Activated CD4-positive, alpha-beta memory T cell treated with anti-CD3 and anti-CD28 coated beads for 36 hours (primary cell): ENCODE measurements at regions not wholly inside any gene's neighbourhood (a gene's known extent, or its start where the extent isn't known, plus 50 kb on each side); places are given as distances from the start of the nearest gene placed in this dataset.
"Not testable (repeated sequence)": the region's sequence is repeated elsewhere in the genome, so short reads cannot be mapped to it uniquely, and the experiment has no call there.

Experiments used
- CTCF ChIA-PET: fragments of 350-600 bp; sonication (Branson Sonifier 250); formaldehyde crosslinking; loops from one replicate; lab custom pipeline; 2021; ENCODE audit warnings: antibody characterized with exemption, inconsistent platforms; lab: Charles Lee
- POLR2A ChIA-PET: fragments of 350-600 bp; sonication (Branson Sonifier 250); formaldehyde crosslinking; loops from one replicate; lab custom pipeline; 2021; ENCODE audit warnings: antibody characterized with exemption; lab: Charles Lee
- DNase-seq: peaks from one replicate; pipeline ENCODE4 v3.0.0-alpha.2; 2020
- H3K27ac Mint-ChIP-seq: one replicate; pipeline ENCODE4 v1.8.0; 2021; ENCODE audit warnings: mixed read lengths
- H3K27me3 Mint-ChIP-seq: one replicate; pipeline ENCODE4 v1.8.0; 2021; ENCODE audit warnings: mixed read lengths
- H3K36me3 Mint-ChIP-seq: one replicate; pipeline ENCODE4 v1.8.0; 2021; ENCODE audit warnings: mixed read lengths
- H3K4me1 Mint-ChIP-seq: one replicate; pipeline ENCODE4 v1.8.0; 2021; ENCODE audit warnings: low read depth, mixed read lengths
- H3K4me3 Mint-ChIP-seq: one replicate; pipeline ENCODE4 v1.8.0; 2021; ENCODE audit warnings: mild to moderate bottlenecking, mixed read lengths
- H3K9me3 Mint-ChIP-seq: one replicate; pipeline ENCODE4 v1.8.0; 2021; ENCODE audit warnings: mixed read lengths
- intact Hi-C: fragments of 100-400 bp; cut with micrococcal nuclease; formaldehyde crosslinking; loops from one replicate; pipeline ENCODE4 v1.15.1; 2023

- ChIA-PET POLR2A (no interaction called here), CTCF (no interaction called here)
- intact Hi-C loops: no loop called here
- Mint-ChIP-seq H3K36me3 (no peaks in the 10 kb centered on the region), H3K4me1 (no peaks in the 10 kb centered on the region), H3K9me3 (peaks cover 7% of the 10 kb centered on the region), H3K27ac (no peak overlapping the region), H3K4me3 (no peak overlapping the region), H3K27me3 (no peaks in the 10 kb centered on the region)
- DNase-seq: no peak
These were observed 220.0 kb upstream of the NPVF start for GRCh38 chr7:25448301-25448700.

GRCh38 chr7:25454020-25454419 lies 225.7 kb upstream of the NPVF start:
- H3K27me3 Mint-ChIP-seq: peaks cover 4% of the 10 kb centered on the region
- no peak overlapping the region for H3K4me3 Mint-ChIP-seq
- ChIA-PET CTCF (interaction anchor here (0.6 kb wide), 1 partner anchor 257 kb away, joined by 3 read pairs; no protein-coding TSS in a partner anchor), POLR2A (no interaction called here)
- H3K27ac Mint-ChIP-seq: no peak overlapping the region
- no peaks in the 10 kb centered on the region for H3K9me3 Mint-ChIP-seq
- intact Hi-C loops: no loop called here
- no peaks in the 10 kb centered on the region for H3K36me3 Mint-ChIP-seq
- no peak for DNase-seq
- no peaks in the 10 kb centered on the region for H3K4me1 Mint-ChIP-seq

DNA sequence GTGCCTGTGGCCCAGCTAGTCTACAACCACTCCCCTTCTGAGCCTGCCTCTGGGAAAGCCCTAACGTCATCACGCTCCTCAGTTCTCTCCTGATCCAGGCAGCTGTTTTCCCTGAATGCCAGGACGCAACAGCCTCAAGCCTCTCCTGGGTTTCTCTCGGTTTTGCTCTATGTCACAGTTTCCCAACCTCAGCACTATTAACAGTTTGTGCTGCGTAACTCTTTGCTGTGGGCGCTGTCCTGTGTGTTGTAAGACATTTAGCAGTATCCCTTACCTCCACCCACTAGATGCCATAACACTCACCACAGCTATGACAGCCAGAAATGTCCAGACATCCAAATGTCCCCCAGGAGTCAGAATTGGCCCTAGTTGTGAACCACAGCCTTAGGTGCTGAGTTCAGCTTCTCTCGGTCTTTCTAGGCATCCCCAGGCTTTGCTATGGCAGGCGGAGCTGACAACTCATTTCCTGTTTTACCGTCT lies 226.3 kb upstream of the NPVF start:
- H3K27ac Mint-ChIP-seq: no peak overlapping the region
- no peaks in the 10 kb centered on the region for H3K36me3 Mint-ChIP-seq
- intact Hi-C loops: no loop called here
- POLR2A ChIA-PET: no interaction called here
- DNase-seq: no peak
- H3K27me3 Mint-ChIP-seq: peaks cover 5% of the 10 kb centered on the region
- H3K4me1 Mint-ChIP-seq: no peaks in the 10 kb centered on the region
- H3K4me3 Mint-ChIP-seq: no peak overlapping the region
- CTCF ChIA-PET: no interaction called here
- no peaks in the 10 kb centered on the region for H3K9me3 Mint-ChIP-seq

GRCh38 chr7:25455683-25456251 lies 227.5 kb upstream of the NPVF start:
- ChIA-PET CTCF (no interaction called here), POLR2A (no interaction called here)
- Mint-ChIP-seq H3K4me1 (no peaks in the 10 kb centered on the region), H3K4me3 (no peak overlapping the region), H3K27me3 (peaks cover 9% of the 10 kb centered on the region), H3K27ac (no peak overlapping the region), H3K36me3 (no peaks in the 10 kb centered on the region), H3K9me3 (no peaks in the 10 kb centered on the region)
- intact Hi-C loops: no loop called here
- no peak for DNase-seq

GRCh38 chr7:25456467-25457171 lies 228.3 kb upstream of the NPVF start:
- Mint-ChIP-seq H3K4me3 (no peak overlapping the region), H3K4me1 (no peaks in the 10 kb centered on the region), H3K36me3 (no peaks in the 10 kb centered on the region), H3K27me3 (peaks cover 9% of the 10 kb centered on the region), H3K27ac (no peak overlapping the region), H3K9me3 (no peaks in the 10 kb centered on the region)
- intact Hi-C loops: no loop called here
- CTCF ChIA-PET: no interaction called here
- no peak for DNase-seq
- POLR2A ChIA-PET: no interaction called here

DNA sequence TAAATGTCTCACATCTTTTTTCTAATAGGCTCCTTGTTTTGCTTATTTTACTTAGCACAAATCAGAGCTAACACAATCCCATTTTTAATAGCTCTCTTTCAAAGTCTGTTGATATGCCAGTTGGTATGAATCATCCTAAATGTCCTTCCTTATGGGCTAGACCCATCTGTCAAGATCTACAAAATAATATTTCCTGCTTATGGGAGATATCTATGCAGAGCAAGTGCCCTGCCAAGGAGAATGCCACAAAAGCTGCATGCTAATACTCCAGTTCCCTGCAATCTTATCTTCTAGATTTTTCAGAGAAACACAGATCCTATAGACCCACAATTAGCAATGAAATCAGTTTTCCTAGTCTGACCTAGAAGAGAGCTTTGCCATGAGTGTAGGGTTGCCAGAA lies 230.8 kb upstream of the NPVF start:
- no peaks in the 10 kb centered on the region for H3K9me3 Mint-ChIP-seq
- no peaks in the 10 kb centered on the region for H3K4me1 Mint-ChIP-seq
- ChIA-PET POLR2A (no interaction called here), CTCF (interaction anchor here (0.6 to 1.0 kb wide), 2 partner anchors 110 to 199 kb away, joined by 3 read pairs; no protein-coding TSS in a partner anchor)
- H3K27me3 Mint-ChIP-seq: peaks cover 17% of the 10 kb centered on the region
- H3K4me3 Mint-ChIP-seq: no peak overlapping the region
- intact Hi-C loops: no loop called here
- H3K27ac Mint-ChIP-seq: no peak overlapping the region
- DNase-seq: no peak
- H3K36me3 Mint-ChIP-seq: no peaks in the 10 kb centered on the region

DNA sequence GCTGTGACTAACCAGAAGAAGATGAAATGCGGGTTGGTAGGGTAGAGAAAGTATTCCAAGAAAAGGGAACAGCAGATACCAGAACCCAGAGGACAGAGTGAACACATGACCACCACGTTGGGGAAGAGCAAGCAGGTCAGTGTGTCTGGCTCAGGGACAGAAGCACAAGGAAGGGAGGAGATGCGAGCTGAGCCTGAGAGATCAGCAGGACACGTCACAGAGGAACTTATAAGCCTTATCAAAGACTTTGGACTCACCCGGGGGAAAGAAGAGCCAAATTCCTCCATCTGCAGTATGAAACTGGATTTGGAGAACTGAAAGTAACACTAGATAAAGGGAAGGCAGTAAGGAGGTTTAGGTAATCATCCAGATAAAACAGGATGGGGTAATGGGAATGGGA lies 232.1 kb upstream of the NPVF start:
- Mint-ChIP-seq H3K27ac (no peak overlapping the region), H3K36me3 (no peaks in the 10 kb centered on the region), H3K27me3 (peaks cover 17% of the 10 kb centered on the region), H3K9me3 (no peaks in the 10 kb centered on the region), H3K4me3 (no peak overlapping the region), H3K4me1 (no peaks in the 10 kb centered on the region)
- POLR2A ChIA-PET: no interaction called here
- no peak for DNase-seq
- intact Hi-C loops: no loop called here
- CTCF ChIA-PET: no interaction called here

DNA sequence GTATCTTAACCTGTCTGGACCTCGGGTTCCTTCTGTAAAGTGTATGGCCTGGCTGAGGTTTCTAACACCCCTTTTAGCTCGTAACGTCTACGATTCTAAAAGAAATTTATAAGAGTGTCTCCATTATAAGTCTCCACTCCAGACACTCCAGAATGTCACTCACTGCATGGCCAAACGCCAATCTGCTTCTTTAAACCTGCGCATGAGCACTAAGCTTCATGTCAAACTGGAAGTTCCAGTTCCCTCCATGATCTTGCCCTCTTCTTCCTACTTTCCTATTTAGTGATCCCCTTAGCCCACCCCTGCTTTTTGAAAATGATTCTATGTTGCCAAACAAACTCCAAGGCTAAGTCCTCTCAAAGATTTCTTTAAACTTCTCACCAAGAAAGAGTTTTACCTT lies 241.4 kb upstream of the NPVF start:
- intact Hi-C loops: no loop called here
- Mint-ChIP-seq H3K27ac (no peak overlapping the region), H3K9me3 (no peaks in the 10 kb centered on the region), H3K36me3 (no peaks in the 10 kb centered on the region), H3K4me3 (no peak overlapping the region), H3K27me3 (peaks cover 18% of the 10 kb centered on the region), H3K4me1 (no peaks in the 10 kb centered on the region)
- ChIA-PET POLR2A (no interaction called here), CTCF (interaction anchor here (0.6 to 0.8 kb wide), 2 partner anchors 9 to 160 kb away, joined by 3 read pairs; no protein-coding TSS in a partner anchor)
- DNase-seq: no peak

GRCh38 chr7:25476863-25477499 lies 248.7 kb upstream of the NPVF start:
- Mint-ChIP-seq H3K27me3 (peaks cover 8% of the 10 kb centered on the region), H3K4me1 (no peaks in the 10 kb centered on the region), H3K36me3 (no peaks in the 10 kb centered on the region), H3K9me3 (no peaks in the 10 kb centered on the region), H3K4me3 (no peak overlapping the region), H3K27ac (no peak overlapping the region)
- CTCF ChIA-PET: no interaction called here
- intact Hi-C loops: no loop called here
- DNase-seq: no peak
- POLR2A ChIA-PET: no interaction called here

GRCh38 chr7:25478221-25478620 lies 249.9 kb upstream of the NPVF start:
- H3K27me3 Mint-ChIP-seq, H3K4me3 Mint-ChIP-seq, POLR2A ChIA-PET, intact Hi-C loops, H3K9me3 Mint-ChIP-seq, H3K4me1 Mint-ChIP-seq, DNase-seq, H3K36me3 Mint-ChIP-seq, H3K27ac Mint-ChIP-seq: not testable (repeated sequence)
- CTCF ChIA-PET: interaction anchor here (1.2 to 1.4 kb wide), 2 partner anchors 9 kb away, joined by 3 read pairs; no protein-coding TSS in a partner anchor

DNA sequence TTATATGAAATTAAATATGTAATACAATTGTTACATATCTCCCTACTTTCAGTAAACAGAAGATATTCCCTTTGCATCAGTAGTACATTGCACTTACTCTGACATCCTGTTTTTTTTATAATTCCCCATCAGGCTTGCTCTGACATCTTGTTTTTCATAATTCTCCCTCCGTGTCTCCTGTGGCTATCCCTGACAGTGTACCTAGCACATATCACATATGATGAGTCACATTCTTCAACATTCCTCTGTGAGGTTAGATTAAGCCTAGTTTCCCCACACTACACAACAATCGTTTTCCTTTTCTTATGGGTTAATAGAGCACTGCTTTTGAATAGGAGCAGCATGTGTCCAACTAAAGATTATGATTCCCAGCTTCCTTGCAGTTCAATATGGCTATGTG lies 250.6 kb upstream of the NPVF start:
- ChIA-PET POLR2A (no interaction called here), CTCF (interaction anchor here (1.2 to 1.4 kb wide), 2 partner anchors 8 to 10 kb away, joined by 3 read pairs; no protein-coding TSS in a partner anchor)
- no peak for DNase-seq
- Mint-ChIP-seq H3K27ac (no peak overlapping the region), H3K4me1 (no peaks in the 10 kb centered on the region), H3K36me3 (no peaks in the 10 kb centered on the region), H3K4me3 (no peak overlapping the region), H3K27me3 (no peaks in the 10 kb centered on the region), H3K9me3 (no peaks in the 10 kb centered on the region)
- intact Hi-C loops: no loop called here

GRCh38 chr7:25481891-25482290 lies 253.6 kb upstream of the NPVF start:
- DNase-seq: no peak

More at GRCh38 chr7:25481891-25482290, 253.6 kb upstream of the NPVF start:
- POLR2A ChIA-PET: no interaction called here
- no peaks in the 10 kb centered on the region for H3K27me3 Mint-ChIP-seq
- H3K27ac Mint-ChIP-seq: no peak overlapping the region
- no peaks in the 10 kb centered on the region for H3K4me1 Mint-ChIP-seq
- no peaks in the 10 kb centered on the region for H3K9me3 Mint-ChIP-seq
- intact Hi-C loops: no loop called here
- H3K4me3 Mint-ChIP-seq: no peak overlapping the region
- CTCF ChIA-PET: no interaction called here
- H3K36me3 Mint-ChIP-seq: no peaks in the 10 kb centered on the region
